HuH-7.5 (cell line): ENCODE measurements at regions not wholly inside any gene's neighbourhood (a gene's known extent, or its start where the extent isn't known, plus 50 kb on each side); places are given as distances from the start of the nearest gene placed in this dataset.
"Not testable (repeated sequence)": the region's sequence is repeated elsewhere in the genome, so short reads cannot be mapped to it uniquely, and the experiment has no call there.

ENCODE experiments used
- DNase-seq: peaks from one replicate; pipeline ENCODE4 v3.0.0; 2011; ENCODE audit warnings: low spot score

- DNase-seq = no peak
Measured at GRCh38 chr3:153442799-153443487, 280.9 kb downstream of the RAP2B start.

GRCh38 chr3:153443961-153444360, 281.9 kb downstream of the RAP2B start:
- no peak for DNase-seq

GRCh38 chr3:153445817-153446216, 283.8 kb downstream of the RAP2B start:
- no peak for DNase-seq

GRCh38 chr3:153448151-153448829, 286.3 kb downstream of the RAP2B start:
- DNase-seq = no peak

- DNase-seq = no peak
Measured at GRCh38 chr3:153456833-153457545, 295.0 kb downstream of the RAP2B start.

- DNase-seq = no peak
Measured at GRCh38 chr3:153458881-153459280, 296.9 kb downstream of the RAP2B start.

- DNase-seq = no peak
Measured at GRCh38 chr3:153462545-153462944, 300.5 kb downstream of the RAP2B start.

- DNase-seq = no peak
Measured at GRCh38 chr3:153463895-153464294, 301.9 kb downstream of the RAP2B start.

GRCh38 chr3:153469162-153469561, 307.1 kb downstream of the RAP2B start:
- DNase-seq = no peak

GRCh38 chr3:153484842-153485241, 322.8 kb downstream of the RAP2B start:
- no peak for DNase-seq

- DNase-seq = no peak
Measured at GRCh38 chr3:153495422-153495821, 333.4 kb downstream of the RAP2B start.

- DNase-seq = no peak
Measured at GRCh38 chr3:153502682-153503081, 340.7 kb downstream of the RAP2B start.

- DNase-seq = no peak
Measured at GRCh38 chr3:153503873-153504272, 341.8 kb downstream of the RAP2B start.

GRCh38 chr3:153506205-153506604, 344.2 kb downstream of the RAP2B start:
- DNase-seq = not testable (repeated sequence)

- not testable (repeated sequence) for DNase-seq
Measured at GRCh38 chr3:153506686-153507085, 344.7 kb downstream of the RAP2B start.

- peak; percentile 3 for DNase-seq
Measured at GRCh38 chr3:153513236-153513635, 351.2 kb downstream of the RAP2B start.

- no peak for DNase-seq
Measured at GRCh38 chr3:153528473-153528872, 366.4 kb downstream of the RAP2B start.

- no peak for DNase-seq
Measured at GRCh38 chr3:153539263-153539662, 377.2 kb downstream of the RAP2B start.

- no peak for DNase-seq
Measured at GRCh38 chr3:153545471-153545870, 383.4 kb downstream of the RAP2B start.

- DNase-seq = no peak
Measured at GRCh38 chr3:153547970-153548369, 385.9 kb downstream of the RAP2B start.

- DNase-seq = not testable (repeated sequence)
Measured at GRCh38 chr3:153549686-153550085, 387.7 kb downstream of the RAP2B start.

- no peak for DNase-seq
Measured at GRCh38 chr3:153551536-153552285, 389.7 kb downstream of the RAP2B start.
